GM18499 (cell line): ENCODE measurements at regions not wholly inside any gene's neighbourhood (a gene's known extent, or its start where the extent isn't known, plus 50 kb on each side); places are given as distances from the start of the nearest gene placed in this dataset.

Source experiments
- ATAC-seq: cut with Tn5 transposase; IDR thresholded peaks from one replicate; pipeline ENCODE4 v1.9.1; 2021; ENCODE audit warnings: moderate number of reproducible peaks; ENCODE audit not compliant: insufficient read depth, unreplicated experiment

GRCh38 chr4:35124106-35124505 is 1120.2 kb downstream of the ARAP2 start:
- no peak for ATAC-seq

GRCh38 chr4:35125995-35126712 is 1118.2 kb downstream of the ARAP2 start:
- ATAC-seq: no peak

GRCh38 chr4:35138449-35138848 is 1105.9 kb downstream of the ARAP2 start:
- ATAC-seq: no peak

GRCh38 chr4:35147761-35148160 is 1096.6 kb downstream of the ARAP2 start:
- no peak for ATAC-seq

GRCh38 chr4:35151816-35152572 is 1092.3 kb downstream of the ARAP2 start:
- ATAC-seq: no peak

- no peak for ATAC-seq
Observed at GRCh38 chr4:35163168-35163567, 1081.1 kb downstream of the ARAP2 start.

GRCh38 chr4:35164063-35164462 is 1080.3 kb downstream of the ARAP2 start:
- no peak for ATAC-seq

GRCh38 chr4:35166466-35166865 is 1077.8 kb downstream of the ARAP2 start:
- no peak for ATAC-seq

GRCh38 chr4:35167385-35167784 is 1076.9 kb downstream of the ARAP2 start:
- ATAC-seq: no peak

GRCh38 chr4:35175487-35175886 is 1068.8 kb downstream of the ARAP2 start:
- ATAC-seq: no peak

- ATAC-seq: no peak
Observed at GRCh38 chr4:35175894-35176293, 1068.4 kb downstream of the ARAP2 start.

- no peak for ATAC-seq
Observed at GRCh38 chr4:35182451-35182850, 1061.9 kb downstream of the ARAP2 start.

GRCh38 chr4:35189988-35190613 is 1054.2 kb downstream of the ARAP2 start:
- ATAC-seq: no peak

GRCh38 chr4:35201403-35201802 is 1042.9 kb downstream of the ARAP2 start:
- ATAC-seq: no peak

GRCh38 chr4:35216636-35217035 is 1027.7 kb downstream of the ARAP2 start:
- no peak for ATAC-seq

GRCh38 chr4:35217331-35217730 is 1027.0 kb downstream of the ARAP2 start:
- no peak for ATAC-seq

- no peak for ATAC-seq
Observed at GRCh38 chr4:35228313-35228712, 1016.0 kb downstream of the ARAP2 start.

GRCh38 chr4:35229021-35229420 is 1015.3 kb downstream of the ARAP2 start:
- ATAC-seq: no peak

- ATAC-seq: no peak
Observed at GRCh38 chr4:35237924-35238323, 1006.4 kb downstream of the ARAP2 start.

GRCh38 chr4:35238793-35239192 is 1005.5 kb downstream of the ARAP2 start:
- no peak for ATAC-seq

GRCh38 chr4:35246493-35246892 is 997.8 kb downstream of the ARAP2 start:
- no peak for ATAC-seq
